A673 (cell line): ENCODE measurements at regions not wholly inside any gene's neighbourhood (a gene's known extent, or its start where the extent isn't known, plus 50 kb on each side); places are given as distances from the start of the nearest gene placed in this dataset.

ENCODE experiments used
- EZH2 ChIP-seq: fragments of 200-600 bp; sonication (generic); IDR thresholded peaks from 2 replicates; pipeline ENCODE4 v1.6.1; 2017; ENCODE audit warnings: borderline replicate concordance, low read depth, mild to moderate bottlenecking, mixed read lengths, antibody characterized with exemption, low read length; ENCODE audit not compliant: poor library complexity, severe bottlenecking
- TF ChIP-seq, protein P1 (sequence below): fragments of 300-800, 200-600 bp; sonication (generic); conservative IDR thresholded peaks from 2 replicates; pipeline ENCODE4 v1.5.1; 2017; ENCODE audit warnings: low read depth, mild to moderate bottlenecking, antibody characterized with exemption, low read length, moderate library complexity, mixed read lengths

DNA sequence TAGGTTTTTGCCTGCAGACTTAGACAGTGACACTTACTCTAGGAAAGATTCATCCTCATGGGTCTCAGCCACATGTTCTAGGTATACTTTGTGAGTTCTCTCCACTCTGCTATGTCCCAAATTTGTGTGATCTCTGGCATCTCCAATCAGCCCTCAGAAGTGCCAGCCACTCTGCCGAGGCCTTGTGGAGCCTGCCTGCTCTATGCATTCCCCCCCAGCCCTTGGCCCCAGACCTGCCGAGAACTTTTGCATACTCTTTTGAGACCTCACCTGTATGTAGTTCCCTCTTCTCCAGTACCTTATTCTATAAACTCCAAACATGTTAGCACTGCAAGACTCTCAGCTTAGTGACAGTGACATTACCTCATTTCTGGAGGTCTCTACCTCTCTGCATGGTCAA lies 2170.5 kb upstream of the DEFB115 start:
- TF ChIP-seq, protein P1, sequence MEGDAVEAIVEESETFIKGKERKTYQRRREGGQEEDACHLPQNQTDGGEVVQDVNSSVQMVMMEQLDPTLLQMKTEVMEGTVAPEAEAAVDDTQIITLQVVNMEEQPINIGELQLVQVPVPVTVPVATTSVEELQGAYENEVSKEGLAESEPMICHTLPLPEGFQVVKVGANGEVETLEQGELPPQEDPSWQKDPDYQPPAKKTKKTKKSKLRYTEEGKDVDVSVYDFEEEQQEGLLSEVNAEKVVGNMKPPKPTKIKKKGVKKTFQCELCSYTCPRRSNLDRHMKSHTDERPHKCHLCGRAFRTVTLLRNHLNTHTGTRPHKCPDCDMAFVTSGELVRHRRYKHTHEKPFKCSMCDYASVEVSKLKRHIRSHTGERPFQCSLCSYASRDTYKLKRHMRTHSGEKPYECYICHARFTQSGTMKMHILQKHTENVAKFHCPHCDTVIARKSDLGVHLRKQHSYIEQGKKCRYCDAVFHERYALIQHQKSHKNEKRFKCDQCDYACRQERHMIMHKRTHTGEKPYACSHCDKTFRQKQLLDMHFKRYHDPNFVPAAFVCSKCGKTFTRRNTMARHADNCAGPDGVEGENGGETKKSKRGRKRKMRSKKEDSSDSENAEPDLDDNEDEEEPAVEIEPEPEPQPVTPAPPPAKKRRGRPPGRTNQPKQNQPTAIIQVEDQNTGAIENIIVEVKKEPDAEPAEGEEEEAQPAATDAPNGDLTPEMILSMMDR = no peak
- TF ChIP-seq EZH2 = no peak
